HEK293 (cell line): ENCODE measurements at regions not wholly inside any gene's neighbourhood (a gene's known extent, or its start where the extent isn't known, plus 50 kb on each side); places are given as distances from the start of the nearest gene placed in this dataset.

Source experiments
- CTCF ChIA-PET: fragments of 350-600 bp; formaldehyde crosslinking; extraction: SDS; loops from one replicate; lab custom pipeline; 2021; ENCODE audit warnings: antibody characterized with exemption; lab: Yijun Ruan, JAX
- POLR2A ChIA-PET: fragments of 300-600 bp; formaldehyde crosslinking; extraction: SDS; loops from one replicate; lab custom pipeline; 2020; ENCODE audit warnings: antibody characterized with exemption, inconsistent platforms; lab: Yijun Ruan, JAX
- H3K27ac ChIP-seq: fragments of 200-500 bp; sonication (Bioruptor generic); 2 replicates; pipeline ENCODE4 v1.5.1; 2014; ENCODE audit warnings: low read depth, low read length, control low read depth, inconsistent platforms; ENCODE audit errors: extremely low read depth
- H3K36me3 ChIP-seq, 2 experiments: fragments of 200-500 bp in 1 of 2; sonication (Bioruptor generic) in 1 of 2; 1 replicate in 1 of 2; 2 replicates in 1 of 2; pipeline ENCODE4 v1.5.1; 2014 to 2017; ENCODE audit warnings: inconsistent platforms in 2 of 2, low read length in 2 of 2; ENCODE audit not compliant: control insufficient read depth in 2 of 2, insufficient read depth in 1 of 2
- H3K4me1 ChIP-seq: fragments of 200-500 bp; sonication (Bioruptor generic); 2 replicates; pipeline ENCODE4 v1.5.1; 2014; ENCODE audit warnings: mild to moderate bottlenecking, low read length, inconsistent platforms; ENCODE audit not compliant: control insufficient read depth, insufficient read depth
- H3K4me3 ChIP-seq: 2 replicates; pipeline ENCODE4 v1.5.1; 2011; ENCODE audit warnings: low read depth, mild to moderate bottlenecking, control low read depth, low read length, moderate library complexity
- H3K9me3 ChIP-seq: fragments of 200-500 bp; sonication (Bioruptor generic); 2 replicates; pipeline ENCODE4 v1.5.1; 2014; ENCODE audit warnings: low read depth, low read length, inconsistent platforms; ENCODE audit not compliant: control insufficient read depth, insufficient read depth
- EGR2 ChIP-seq: fragments of 450-650 bp; formaldehyde crosslinking; IDR thresholded peaks from 2 replicates; pipeline ENCODE4 v1.5.1; 2016; ENCODE audit warnings: low read depth, missing biosample characterization, missing genetic modification characterization
- IKZF3 ChIP-seq: fragments of 450-650 bp; IDR thresholded peaks from 2 replicates; pipeline ENCODE4 v1.5.0; 2018; ENCODE audit warnings: missing biosample characterization, mild to moderate bottlenecking, missing genetic modification characterization, moderate library complexity
- KLF1 ChIP-seq: fragments of 450-650 bp; formaldehyde crosslinking; IDR thresholded peaks from 2 replicates; pipeline ENCODE4 v1.5.1; 2016; ENCODE audit warnings: missing biosample characterization, missing genetic modification characterization
- MYNN ChIP-seq: fragments of 450-650 bp; formaldehyde crosslinking; IDR thresholded peaks from 2 replicates; pipeline ENCODE4 v1.5.1; 2016; ENCODE audit warnings: missing biosample characterization, missing genetic modification characterization, borderline replicate concordance
- SP7 ChIP-seq: fragments of 450-650 bp; formaldehyde crosslinking; IDR thresholded peaks from 2 replicates; pipeline ENCODE4 v1.5.1; 2016; ENCODE audit warnings: missing biosample characterization, missing genetic modification characterization
- TRIM28 ChIP-seq: IDR thresholded peaks from 2 replicates; pipeline ENCODE4 v1.6.1; 2011; ENCODE audit warnings: low read length, control low read depth, borderline replicate concordance
- ZBTB7A ChIP-seq: fragments of 450-650 bp; formaldehyde crosslinking; IDR thresholded peaks from 2 replicates; pipeline ENCODE4 v1.5.1; 2016; ENCODE audit warnings: low read depth, missing biosample characterization, missing genetic modification characterization
- ZFHX2 ChIP-seq: fragments of 450-650 bp; formaldehyde crosslinking; conservative IDR thresholded peaks from 2 replicates; pipeline ENCODE4 v1.5.1; 2016; ENCODE audit warnings: missing biosample characterization, missing genetic modification characterization
- ZNF112 ChIP-seq: fragments of 450-650 bp; formaldehyde crosslinking; IDR thresholded peaks from 2 replicates; pipeline ENCODE4 v1.5.0; 2017; ENCODE audit warnings: missing biosample characterization, missing genetic modification characterization
- ZNF132 ChIP-seq: fragments of 450-650 bp; formaldehyde crosslinking; IDR thresholded peaks from 2 replicates; pipeline ENCODE4 v1.5.1; 2017; ENCODE audit warnings: missing biosample characterization, missing genetic modification characterization, borderline replicate concordance
- ZNF138 ChIP-seq: fragments of 450-650 bp; formaldehyde crosslinking; IDR thresholded peaks from 2 replicates; pipeline ENCODE4 v1.5.1; 2016; ENCODE audit warnings: missing biosample characterization, missing genetic modification characterization, borderline replicate concordance
- ZNF350 ChIP-seq: fragments of 450-650 bp; formaldehyde crosslinking; IDR thresholded peaks from 2 replicates; pipeline ENCODE4 v1.5.0; 2017; ENCODE audit warnings: missing biosample characterization, mild to moderate bottlenecking, missing genetic modification characterization
- ZNF37A ChIP-seq: fragments of 450-650 bp; IDR thresholded peaks from 2 replicates; pipeline ENCODE4 v1.5.1; 2018; ENCODE audit warnings: missing biosample characterization, missing genetic modification characterization
- ZNF585B ChIP-seq: fragments of 450-650 bp; formaldehyde crosslinking; IDR thresholded peaks from 2 replicates; pipeline ENCODE4 v1.5.1; 2016; ENCODE audit warnings: missing biosample characterization, missing genetic modification characterization
- ZNF76 ChIP-seq: fragments of 450-650 bp; formaldehyde crosslinking; IDR thresholded peaks from 2 replicates; pipeline ENCODE4; 2016; ENCODE audit warnings: low read depth, missing biosample characterization, missing genetic modification characterization, borderline replicate concordance
- ZXDB ChIP-seq: fragments of 450-650 bp; formaldehyde crosslinking; IDR thresholded peaks from 2 replicates; pipeline ENCODE4 v1.5.1; 2016; ENCODE audit warnings: missing biosample characterization, missing genetic modification characterization
- TF ChIP-seq, protein P1 (sequence below): fragments of 450-650 bp; formaldehyde crosslinking; IDR thresholded peaks from 2 replicates; pipeline ENCODE4 v1.5.1; 2017; ENCODE audit warnings: missing biosample characterization, missing genetic modification characterization
- TF ChIP-seq, protein P2 (sequence below): fragments of 450-650 bp; formaldehyde crosslinking; IDR thresholded peaks from 2 replicates; pipeline ENCODE4 v1.5.1; 2016; ENCODE audit warnings: missing biosample characterization, missing genetic modification characterization
- TF ChIP-seq, protein P3 (sequence below): fragments of 450-650 bp; formaldehyde crosslinking; IDR thresholded peaks from 2 replicates; pipeline ENCODE4 v1.5.1; 2016; ENCODE audit warnings: missing biosample characterization, missing genetic modification characterization, borderline replicate concordance

DNA sequence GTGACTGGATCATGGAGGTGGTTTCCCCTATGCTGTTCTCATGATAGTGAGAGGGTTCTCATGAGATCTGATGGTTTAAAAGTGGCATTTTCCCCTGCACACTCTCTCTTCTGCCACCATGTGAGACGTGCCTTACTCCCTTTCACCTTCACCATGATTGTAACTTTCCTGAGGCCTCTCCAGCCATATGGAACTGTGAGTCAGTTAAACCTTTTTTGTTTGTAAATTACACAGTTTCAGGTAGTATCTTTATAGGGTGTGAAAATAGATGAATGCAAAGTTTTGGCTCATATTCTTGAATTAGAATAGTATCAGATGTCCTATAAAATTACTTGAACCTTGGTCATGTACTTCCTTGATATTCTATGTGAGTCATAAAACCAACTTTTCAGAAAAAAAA, 252.1 kb upstream of the TMEM229A start:
- ChIA-PET CTCF (no interaction called here), POLR2A (no interaction called here)
- H3K36me3 ChIP-seq: no peaks in the 10 kb centered on the region
- no peak overlapping the region for H3K27ac ChIP-seq
- no peak overlapping the region for H3K4me3 ChIP-seq
- H3K4me1 ChIP-seq: no peaks in the 10 kb centered on the region
- H3K9me3 ChIP-seq: no peaks in the 10 kb centered on the region
- TF ChIP-seq ZNF138 (tag by site-specific recombination) (no peak), ZNF37A (no peak)
- TF ChIP-seq, protein P1, sequence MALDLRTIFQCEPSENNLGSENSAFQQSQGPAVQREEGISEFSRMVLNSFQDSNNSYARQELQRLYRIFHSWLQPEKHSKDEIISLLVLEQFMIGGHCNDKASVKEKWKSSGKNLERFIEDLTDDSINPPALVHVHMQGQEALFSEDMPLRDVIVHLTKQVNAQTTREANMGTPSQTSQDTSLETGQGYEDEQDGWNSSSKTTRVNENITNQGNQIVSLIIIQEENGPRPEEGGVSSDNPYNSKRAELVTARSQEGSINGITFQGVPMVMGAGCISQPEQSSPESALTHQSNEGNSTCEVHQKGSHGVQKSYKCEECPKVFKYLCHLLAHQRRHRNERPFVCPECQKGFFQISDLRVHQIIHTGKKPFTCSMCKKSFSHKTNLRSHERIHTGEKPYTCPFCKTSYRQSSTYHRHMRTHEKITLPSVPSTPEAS: no peak
- TF ChIP-seq, protein P2, sequence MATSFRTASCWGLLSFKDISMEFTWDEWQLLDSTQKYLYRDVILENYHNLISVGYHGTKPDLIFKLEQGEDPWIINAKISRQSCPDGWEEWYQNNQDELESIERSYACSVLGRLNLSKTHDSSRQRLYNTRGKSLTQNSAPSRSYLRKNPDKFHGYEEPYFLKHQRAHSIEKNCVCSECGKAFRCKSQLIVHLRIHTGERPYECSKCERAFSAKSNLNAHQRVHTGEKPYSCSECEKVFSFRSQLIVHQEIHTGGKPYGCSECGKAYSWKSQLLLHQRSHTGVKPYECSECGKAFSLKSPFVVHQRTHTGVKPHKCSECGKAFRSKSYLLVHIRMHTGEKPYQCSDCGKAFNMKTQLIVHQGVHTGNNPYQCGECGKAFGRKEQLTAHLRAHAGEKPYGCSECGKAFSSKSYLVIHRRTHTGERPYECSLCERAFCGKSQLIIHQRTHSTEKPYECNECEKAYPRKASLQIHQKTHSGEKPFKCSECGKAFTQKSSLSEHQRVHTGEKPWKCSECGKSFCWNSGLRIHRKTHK: no peak
- TF ChIP-seq, all 188 proteins: peak for 0

DNA sequence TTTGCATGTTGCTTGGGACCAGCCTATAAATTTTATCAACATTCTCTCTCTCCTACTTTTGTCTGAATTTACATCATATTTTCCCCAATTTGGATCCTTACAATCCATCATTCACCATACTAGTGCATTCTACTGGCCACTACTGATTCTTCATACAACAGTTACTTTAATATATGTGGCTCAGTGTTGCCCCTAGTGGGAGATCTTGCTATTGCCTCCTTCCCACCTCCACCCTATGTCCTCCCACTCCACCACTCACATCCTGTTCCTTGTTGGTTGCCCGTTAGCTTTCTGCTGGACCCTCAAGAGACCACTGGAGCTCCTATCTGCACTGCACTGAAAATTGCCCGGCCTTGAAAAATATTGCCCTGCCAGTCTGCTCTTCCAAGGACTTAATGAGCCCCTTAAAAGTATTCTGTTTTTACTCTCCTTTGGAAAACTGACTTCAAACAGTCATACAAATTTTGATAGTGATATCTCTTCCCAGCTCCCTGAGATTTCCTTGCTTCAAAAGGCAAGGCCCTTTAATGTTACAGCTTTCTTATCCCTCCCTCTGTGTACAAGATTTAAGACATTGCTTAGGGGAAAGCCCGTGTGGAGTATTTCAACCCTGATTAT, 243.2 kb upstream of the TMEM229A start:
- H3K9me3 ChIP-seq: no peaks in the 10 kb centered on the region
- H3K27ac ChIP-seq: no peak overlapping the region
- CTCF ChIA-PET: interaction anchor here (0.5 to 1.7 kb wide), 16 partner anchors 11 to 764 kb away, joined by 3 to 9 read pairs (median 3); no protein-coding TSS in a partner anchor
- H3K4me1 ChIP-seq: no peaks in the 10 kb centered on the region
- POLR2A ChIA-PET: no interaction called here
- TF ChIP-seq ZFHX2 (tag by site-specific recombination): 0 out of 2 replicates have a peak, but pooled peaks have one; percentile 15
- peak; percentile 17; the same call in 1 of the 2 replicates for TF ChIP-seq EGR2 (tag by site-specific recombination)
- TF ChIP-seq SP7 (tag by site-specific recombination): no peak
- H3K4me3 ChIP-seq: no peak overlapping the region
- H3K36me3 ChIP-seq: no peaks in the 10 kb centered on the region

DNA sequence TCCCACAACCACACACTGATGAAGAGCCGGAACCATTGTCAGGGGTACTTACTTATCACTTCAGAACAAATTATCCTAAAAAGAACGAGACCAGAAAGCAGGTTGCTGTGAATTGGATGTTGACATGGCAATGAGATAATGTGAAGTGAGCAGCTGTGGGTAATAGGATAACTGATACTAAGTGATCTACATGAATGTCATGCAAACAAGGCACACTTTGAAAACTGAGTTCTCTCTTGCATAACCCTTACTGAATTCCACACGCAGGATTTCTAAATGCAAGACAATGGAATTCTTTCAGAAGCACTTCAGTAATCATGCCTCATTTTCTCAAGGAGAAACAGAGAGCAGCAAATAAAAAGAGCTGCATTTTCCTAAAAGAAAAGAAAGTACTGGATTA, 242.5 kb upstream of the TMEM229A start:
- no peaks in the 10 kb centered on the region for H3K36me3 ChIP-seq
- no peaks in the 10 kb centered on the region for H3K4me1 ChIP-seq
- CTCF ChIA-PET: interaction anchor here (0.6 to 1.7 kb wide), 13 partner anchors 11 to 510 kb away, joined by 3 to 9 read pairs (median 3); no protein-coding TSS in a partner anchor
- POLR2A ChIA-PET: no interaction called here
- H3K9me3 ChIP-seq: no peaks in the 10 kb centered on the region
- no peak overlapping the region for H3K27ac ChIP-seq
- H3K4me3 ChIP-seq: no peak overlapping the region
- TF ChIP-seq TRIM28 (no peak), ZNF350 (tag by site-specific recombination) (no peak), MYNN (no peak), ZNF76 (no peak), ZNF585B (tag by site-specific recombination) (no peak), KLF1 (no peak), ZBTB7A (tag by site-specific recombination) (no peak), ZNF112 (no peak)

DNA sequence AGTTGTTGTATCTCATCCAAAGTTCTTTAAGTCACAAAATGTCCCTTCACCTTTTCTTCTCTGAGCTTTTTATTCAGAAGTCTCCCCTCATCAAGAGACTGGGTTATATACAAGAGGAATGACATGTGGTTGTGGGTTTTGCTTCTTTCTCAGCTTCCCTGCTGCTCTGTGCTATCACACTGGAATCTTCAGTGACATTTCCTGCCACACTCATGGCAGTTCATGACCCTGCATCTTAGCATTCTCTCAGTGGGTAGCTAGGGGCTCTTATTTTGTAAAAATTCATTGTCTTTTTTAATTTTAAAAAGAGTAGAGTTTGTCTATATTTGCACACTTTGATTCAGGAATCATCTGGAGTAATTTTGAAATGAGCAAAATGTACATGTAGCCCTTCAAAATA, 236.9 kb upstream of the TMEM229A start:
- Histone ChIP-seq H3K4me3 (no peak overlapping the region), H3K27ac (no peak overlapping the region), H3K36me3 (no peaks in the 10 kb centered on the region), H3K4me1 (no peaks in the 10 kb centered on the region), H3K9me3 (no peaks in the 10 kb centered on the region)
- CTCF ChIA-PET: no interaction called here
- POLR2A ChIA-PET: no interaction called here
- TF ChIP-seq ZNF132 (tag by site-specific recombination) (no peak), IKZF3 (tag by site-specific recombination) (no peak), ZFHX2 (tag by site-specific recombination) (no peak), ZXDB (no peak)
- TF ChIP-seq, protein P3, sequence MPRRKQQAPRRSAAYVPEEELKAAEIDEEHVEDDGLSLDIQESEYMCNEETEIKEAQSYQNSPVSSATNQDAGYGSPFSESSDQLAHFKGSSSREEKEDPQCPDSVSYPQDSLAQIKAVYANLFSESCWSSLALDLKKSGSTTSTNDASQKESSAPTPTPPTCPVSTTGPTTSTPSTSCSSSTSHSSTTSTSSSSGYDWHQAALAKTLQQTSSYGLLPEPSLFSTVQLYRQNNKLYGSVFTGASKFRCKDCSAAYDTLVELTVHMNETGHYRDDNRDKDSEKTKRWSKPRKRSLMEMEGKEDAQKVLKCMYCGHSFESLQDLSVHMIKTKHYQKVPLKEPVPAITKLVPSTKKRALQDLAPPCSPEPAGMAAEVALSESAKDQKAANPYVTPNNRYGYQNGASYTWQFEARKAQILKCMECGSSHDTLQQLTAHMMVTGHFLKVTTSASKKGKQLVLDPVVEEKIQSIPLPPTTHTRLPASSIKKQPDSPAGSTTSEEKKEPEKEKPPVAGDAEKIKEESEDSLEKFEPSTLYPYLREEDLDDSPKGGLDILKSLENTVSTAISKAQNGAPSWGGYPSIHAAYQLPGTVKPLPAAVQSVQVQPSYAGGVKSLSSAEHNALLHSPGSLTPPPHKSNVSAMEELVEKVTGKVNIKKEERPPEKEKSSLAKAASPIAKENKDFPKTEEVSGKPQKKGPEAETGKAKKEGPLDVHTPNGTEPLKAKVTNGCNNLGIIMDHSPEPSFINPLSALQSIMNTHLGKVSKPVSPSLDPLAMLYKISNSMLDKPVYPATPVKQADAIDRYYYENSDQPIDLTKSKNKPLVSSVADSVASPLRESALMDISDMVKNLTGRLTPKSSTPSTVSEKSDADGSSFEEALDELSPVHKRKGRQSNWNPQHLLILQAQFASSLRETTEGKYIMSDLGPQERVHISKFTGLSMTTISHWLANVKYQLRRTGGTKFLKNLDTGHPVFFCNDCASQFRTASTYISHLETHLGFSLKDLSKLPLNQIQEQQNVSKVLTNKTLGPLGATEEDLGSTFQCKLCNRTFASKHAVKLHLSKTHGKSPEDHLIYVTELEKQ (tag by site-specific recombination): no peak
